Tibial artery (tissue), 4 donors: ENCODE measurements at regions not wholly inside any gene's neighbourhood (a gene's known extent, or its start where the extent isn't known, plus 50 kb on each side); places are given as distances from the start of the nearest gene placed in this dataset.

Experiments used
- DNase-seq, 2 donors: peaks; one replicate each; pipeline ENCODE4 v3.0.0-alpha.2; 2019
- H3K27ac ChIP-seq, 2 donors: fragments of 200-600 bp; sonication (generic) in 1 of 2; 1 replicate in 1 of 2; 2 replicates in 1 of 2; pipeline ENCODE4 v1.5.1; 2018 to 2019; ENCODE audit warnings: mild to moderate bottlenecking in 1 of 2
- H3K27me3 ChIP-seq, 2 donors: fragments of 200-600 bp; sonication (generic) in 1 of 2; one replicate each; pipeline versions ENCODE4 v1.5.1 to v1.6.0; 2016 to 2019
- H3K36me3 ChIP-seq, 3 donors: fragments of 200-600 bp; sonication (generic) in 2 of 3; one replicate each; pipeline ENCODE4 v1.5.1; 2016 to 2019; ENCODE audit warnings: mild to moderate bottlenecking in 2 of 3
- H3K4me1 ChIP-seq, 4 donors: fragments of 200-600 bp; sonication (generic) in 2 of 4; 1 replicate in 3 of 4; 2 replicates in 1 of 4; pipeline ENCODE4 v1.5.1; 2016 to 2019
- H3K4me3 ChIP-seq, 2 donors: fragments of 200-600 bp; sonication (generic) in 1 of 2; 1 replicate in 1 of 2; 2 replicates in 1 of 2; pipeline ENCODE4 v1.5.1; 2018 to 2019; ENCODE audit warnings: mild to moderate bottlenecking in 2 of 2
- H3K9me3 ChIP-seq, 3 donors: fragments of 200-600 bp; sonication (generic) in 1 of 3; one replicate each; pipeline ENCODE4 v1.5.1; 2016 to 2019
- CTCF ChIP-seq, 2 experiments: fragments of 200-600 bp in 1 of 2; fragments of 450-650 bp in 1 of 2; IDR thresholded peaks; one replicate each; pipeline ENCODE4 v1.5.1; 2017 to 2019; ENCODE audit warnings: antibody characterized with exemption in 2 of 2, mild to moderate bottlenecking in 1 of 2, moderate library complexity in 1 of 2
- intact Hi-C: fragments of 100-400 bp; cut with DNase I; formaldehyde crosslinking; loops from one replicate; pipeline ENCODE4 v1.15.0; 2023; ENCODE audit warnings: low total_unique reads

- H3K27me3 ChIP-seq: peaks cover 0 to 12% of the 10 kb centered on the region in 2 donors
These were observed 159.8 kb upstream of the PPP2R3A start for GRCh38 chr3:135805752-135806151.

DNA sequence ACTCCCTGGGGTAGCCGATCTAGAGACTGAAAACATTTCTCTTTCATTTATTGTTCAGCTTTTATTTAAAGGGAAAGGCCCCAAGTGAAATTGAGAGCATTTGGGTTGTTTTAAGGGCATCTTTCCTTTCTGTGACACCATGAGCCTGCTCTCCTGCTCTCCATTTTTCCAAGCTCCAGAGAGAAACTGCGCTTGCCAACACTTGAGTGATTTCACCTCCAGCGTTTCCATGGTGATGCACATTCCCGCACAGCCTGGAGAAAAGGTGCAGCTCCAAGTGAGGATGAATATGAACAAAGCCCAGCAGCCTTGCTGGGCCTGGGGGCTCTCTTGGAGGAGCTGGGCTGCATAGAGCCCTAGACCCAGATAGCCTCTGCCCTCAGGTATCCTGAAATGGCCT is 159.2 kb upstream of the PPP2R3A start:
- peaks cover 0 to 17% of the 10 kb centered on the region in 2 donors for H3K27me3 ChIP-seq
- intact Hi-C loops: no loop called here
- H3K4me3 ChIP-seq: no peak overlapping the region
- no peak overlapping the region for H3K27ac ChIP-seq
- TF ChIP-seq CTCF (IDR thresholded peaks at IDR 0.05): no peak
- H3K36me3 ChIP-seq: no peaks in the 10 kb centered on the region
- no peaks in the 10 kb centered on the region for H3K4me1 ChIP-seq
- H3K9me3 ChIP-seq: no peaks in the 10 kb centered on the region
- DNase-seq: no peak

More at GRCh38 chr3:135805752-135806151, 159.8 kb upstream of the PPP2R3A start:
- Histone ChIP-seq H3K4me3 (no peak overlapping the region), H3K27ac (no peak overlapping the region), H3K36me3 (no peaks in the 10 kb centered on the region), H3K4me1 (no peaks in the 10 kb centered on the region), H3K9me3 (no peaks in the 10 kb centered on the region)
- no peak for DNase-seq
- intact Hi-C loops: no loop called here
- TF ChIP-seq CTCF (IDR thresholded peaks at IDR 0.05): no peak

DNA sequence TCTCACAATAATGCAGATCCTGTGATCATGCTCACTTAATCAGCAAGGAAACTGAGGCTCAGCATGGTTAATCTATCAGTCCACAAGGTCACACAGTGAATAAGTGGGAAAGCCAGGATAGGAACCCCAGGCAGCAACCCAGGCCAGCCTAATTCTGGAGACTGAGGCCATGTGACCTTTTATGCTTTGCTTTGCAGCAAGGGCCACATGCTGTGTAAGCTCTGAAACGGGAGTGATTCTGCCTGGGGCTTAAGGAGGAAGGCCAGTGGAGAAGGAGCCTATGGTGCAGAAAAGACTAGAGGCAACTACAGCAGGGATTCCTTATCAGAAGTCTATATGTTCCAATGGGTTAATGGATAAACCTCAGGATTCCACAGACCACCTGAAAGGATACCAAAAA is 157.6 kb upstream of the PPP2R3A start:
- intact Hi-C loops: no loop called here
- no peak for TF ChIP-seq CTCF (IDR thresholded peaks at IDR 0.05)
- peaks cover 0 to 19% of the 10 kb centered on the region in 2 donors for H3K27me3 ChIP-seq
- H3K9me3 ChIP-seq: no peaks in the 10 kb centered on the region
- no peak for DNase-seq
- no peaks in the 10 kb centered on the region for H3K4me1 ChIP-seq
- no peak overlapping the region for H3K4me3 ChIP-seq
- H3K36me3 ChIP-seq: no peaks in the 10 kb centered on the region
- H3K27ac ChIP-seq: no peak overlapping the region

- Histone ChIP-seq H3K27me3 (peaks cover 0 to 19% of the 10 kb centered on the region in 2 donors), H3K36me3 (no peaks in the 10 kb centered on the region), H3K9me3 (no peaks in the 10 kb centered on the region), H3K4me1 (no peaks in the 10 kb centered on the region), H3K27ac (no peak overlapping the region), H3K4me3 (no peak overlapping the region)
- intact Hi-C loops: no loop called here
- DNase-seq: no peak
- no peak for TF ChIP-seq CTCF (IDR thresholded peaks at IDR 0.05)
These were observed 156.4 kb upstream of the PPP2R3A start for GRCh38 chr3:135809021-135809634.

DNA sequence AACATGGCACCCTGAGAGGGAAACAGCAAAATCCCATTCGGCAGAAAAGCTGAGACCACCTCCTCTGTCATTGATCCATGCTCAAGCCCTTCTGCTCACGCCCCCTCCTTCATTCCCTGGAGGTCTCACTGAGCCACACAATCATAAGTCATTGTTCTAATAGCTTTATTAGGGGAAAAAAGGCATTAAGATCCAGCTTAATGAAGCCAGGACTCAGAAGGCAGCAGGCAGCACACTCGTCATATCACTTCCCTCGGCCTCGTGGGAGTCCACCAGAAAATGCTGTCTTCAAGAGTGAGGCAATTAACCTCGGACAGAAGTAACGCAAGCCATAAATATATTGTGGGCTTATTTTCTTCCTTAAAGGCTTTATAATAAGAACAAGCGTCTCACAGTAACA is 153.9 kb upstream of the PPP2R3A start:
- Histone ChIP-seq H3K4me3 (no peak overlapping the region), H3K27me3 (peaks cover 0 to 19% of the 10 kb centered on the region in 2 donors), H3K4me1 (no peaks in the 10 kb centered on the region), H3K27ac (no peak overlapping the region), H3K36me3 (no peaks in the 10 kb centered on the region), H3K9me3 (no peaks in the 10 kb centered on the region)
- intact Hi-C loops: no loop called here
- no peak for DNase-seq
- TF ChIP-seq CTCF (IDR thresholded peaks at IDR 0.05): no peak

DNA sequence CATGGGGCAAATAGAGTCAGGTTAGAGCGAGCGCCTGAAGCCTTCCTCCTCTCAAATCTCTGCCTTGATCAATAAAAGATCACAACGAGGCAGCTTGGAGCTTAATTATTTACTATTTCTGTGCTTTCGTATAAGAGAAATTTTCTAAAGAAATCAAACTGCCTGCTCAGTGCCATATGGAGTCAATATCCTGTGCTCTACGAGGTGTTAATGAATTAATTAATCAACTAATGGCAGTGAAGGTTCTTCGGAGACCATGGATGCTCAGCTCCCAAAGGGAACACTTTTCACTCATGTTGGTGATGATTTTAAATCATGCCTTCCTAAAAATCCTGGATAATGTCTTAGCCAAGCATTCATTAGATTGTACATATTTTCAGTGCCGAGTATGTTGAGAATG is 153.5 kb upstream of the PPP2R3A start:
- DNase-seq: no peak
- no peak overlapping the region for H3K4me3 ChIP-seq
- no peaks in the 10 kb centered on the region for H3K36me3 ChIP-seq
- H3K27me3 ChIP-seq: peaks cover 0 to 22% of the 10 kb centered on the region in 2 donors
- intact Hi-C loops: no loop called here
- TF ChIP-seq CTCF (IDR thresholded peaks at IDR 0.05): no peak
- H3K4me1 ChIP-seq: no peaks in the 10 kb centered on the region
- H3K27ac ChIP-seq: no peak overlapping the region
- H3K9me3 ChIP-seq: no peaks in the 10 kb centered on the region
